HG03565 (cell line): ENCODE measurements at regions not wholly inside any gene's neighbourhood (a gene's known extent, or its start where the extent isn't known, plus 50 kb on each side); places are given as distances from the start of the nearest gene placed in this dataset.
"Not testable (repeated sequence)": the region's sequence is repeated elsewhere in the genome, so short reads cannot be mapped to it uniquely, and the experiment has no call there.

Source experiments
- ATAC-seq: cut with Tn5 transposase; IDR thresholded peaks from one replicate; pipeline ENCODE4 v1.9.1; 2021; ENCODE audit warnings: mild to moderate bottlenecking, moderate library complexity; ENCODE audit not compliant: unreplicated experiment

DNA sequence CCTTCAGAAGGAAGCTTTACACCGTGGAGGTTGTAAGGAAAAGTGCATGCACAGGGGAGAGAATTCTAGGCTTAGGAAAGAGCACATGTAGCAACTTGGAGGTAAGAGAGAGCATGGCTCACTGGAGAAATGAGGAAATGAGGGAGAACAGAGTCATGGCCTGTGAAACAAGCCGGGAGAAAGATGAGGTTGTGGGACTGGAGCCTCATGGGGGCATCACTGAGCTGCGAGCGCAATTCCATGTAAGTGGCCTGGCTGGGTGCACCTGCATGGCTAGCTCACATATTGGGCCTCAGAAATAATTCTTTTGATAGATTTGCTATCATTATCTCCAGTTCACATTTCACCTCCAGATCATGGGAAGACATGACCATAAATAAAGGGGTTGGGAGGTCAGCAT is 785.5 kb upstream of the RAB6C start:
- ATAC-seq: no peak

DNA sequence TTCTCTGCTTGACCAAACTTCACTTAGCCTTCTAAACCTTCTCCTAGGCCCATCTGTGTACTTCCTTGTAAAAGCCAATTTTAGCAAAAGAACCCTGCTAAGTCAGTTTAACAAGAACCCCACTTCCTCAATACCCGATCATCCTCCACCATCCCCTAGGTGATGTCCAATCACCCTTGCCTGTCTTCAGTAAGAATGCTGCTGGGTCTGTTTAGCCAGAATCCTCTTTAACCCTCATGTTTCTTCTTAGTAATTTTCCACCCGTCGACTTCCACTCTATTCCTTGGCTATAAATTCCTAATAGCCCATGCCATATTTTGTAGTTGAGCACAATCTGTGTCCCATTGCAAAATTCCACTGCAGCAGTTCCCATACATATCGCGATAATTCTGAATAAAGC is 780.0 kb upstream of the RAB6C start:
- no peak for ATAC-seq

DNA sequence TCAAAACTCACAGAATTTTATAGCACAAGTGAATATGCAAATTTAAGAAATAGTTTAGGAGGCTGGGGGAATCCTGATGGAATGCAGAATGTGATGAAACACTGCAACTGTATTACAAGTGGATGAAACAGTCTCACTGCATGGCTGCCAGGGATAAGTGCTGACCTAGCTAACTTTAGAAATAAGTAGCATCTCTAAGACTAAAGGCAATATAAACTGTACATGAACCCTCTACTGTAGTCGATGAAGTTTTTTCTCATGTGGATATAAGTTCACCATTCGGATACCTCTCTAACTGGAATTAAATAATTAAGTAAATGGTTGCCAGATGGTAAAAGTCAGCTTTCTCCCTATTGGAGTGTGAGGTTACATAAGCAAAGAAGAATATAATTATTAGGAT is 777.8 kb upstream of the RAB6C start:
- ATAC-seq: no peak

DNA sequence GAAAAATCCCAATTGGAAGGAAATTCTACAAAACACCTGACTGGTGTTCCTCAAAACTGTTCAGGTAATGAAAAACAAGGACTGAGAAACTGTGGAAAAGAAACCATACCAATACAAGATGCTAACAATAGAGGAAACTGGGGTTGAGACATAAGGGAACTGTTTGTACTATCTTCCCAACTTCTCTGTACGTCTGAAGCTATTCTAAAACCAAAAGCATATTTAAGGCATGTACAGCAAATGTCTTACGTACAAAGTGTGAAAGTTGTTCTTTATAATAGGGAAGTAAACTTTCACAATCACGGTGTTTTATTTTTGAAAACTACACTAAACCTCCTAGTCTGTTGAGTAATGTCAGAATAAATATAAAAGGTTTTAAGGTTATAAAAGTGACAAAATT is 776.1 kb upstream of the RAB6C start:
- no peak for ATAC-seq

DNA sequence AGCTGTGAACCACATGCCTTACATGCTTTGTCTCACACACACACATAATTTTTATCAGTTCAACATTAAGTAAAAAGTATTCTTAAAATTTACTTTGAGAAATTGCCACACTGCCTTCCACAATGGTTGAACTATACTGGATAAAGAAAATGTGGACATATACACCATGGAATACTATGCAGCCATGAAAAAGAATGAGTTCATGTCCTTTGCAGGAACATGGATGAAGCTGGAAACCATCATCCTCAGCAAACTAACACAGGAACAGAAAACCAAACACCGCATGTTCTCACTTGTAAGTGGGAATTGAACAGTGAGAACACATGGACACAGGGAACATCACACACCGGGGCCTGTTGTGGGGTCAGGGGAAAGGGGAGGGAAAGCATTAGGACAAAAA is 774.9 kb upstream of the RAB6C start:
- ATAC-seq: not testable (repeated sequence)

DNA sequence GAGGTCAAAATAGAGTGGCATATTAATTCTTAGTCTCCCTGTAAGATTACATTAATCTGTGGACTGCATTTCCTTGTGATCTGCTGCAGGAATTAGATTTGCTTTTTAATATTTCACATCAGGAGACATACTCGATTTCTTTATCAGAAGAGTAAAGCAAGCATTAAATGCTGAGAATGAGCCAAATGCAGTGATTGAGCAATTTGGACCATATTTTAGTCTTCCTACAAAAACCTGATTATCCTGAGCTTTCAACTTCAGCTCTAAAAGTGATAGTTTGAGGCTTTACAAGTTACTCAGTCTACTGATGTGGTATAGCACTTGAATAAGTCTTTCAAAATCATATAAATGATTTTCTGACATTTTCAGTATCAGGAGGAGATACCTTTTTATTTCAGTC is 774.3 kb upstream of the RAB6C start:
- no peak for ATAC-seq

DNA sequence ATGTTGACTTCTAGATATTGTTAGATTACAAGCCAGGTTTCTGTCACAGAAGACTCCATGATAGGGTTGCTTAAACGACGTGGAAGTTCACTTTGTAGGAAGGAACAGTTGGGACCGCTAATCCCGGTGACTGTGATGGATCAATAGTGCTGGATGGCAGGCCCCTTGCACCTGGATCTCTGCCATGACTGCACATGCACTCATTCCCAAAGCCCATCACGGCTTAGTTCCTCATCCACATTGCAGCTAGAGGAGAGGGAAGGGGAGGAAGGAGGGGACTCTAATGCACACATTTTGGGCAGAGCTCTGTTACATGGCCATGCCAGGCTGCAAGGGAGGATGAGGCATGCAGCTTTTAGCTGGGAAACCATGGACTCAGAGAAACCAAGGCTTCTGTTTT is 773.7 kb upstream of the RAB6C start:
- ATAC-seq: no peak

DNA sequence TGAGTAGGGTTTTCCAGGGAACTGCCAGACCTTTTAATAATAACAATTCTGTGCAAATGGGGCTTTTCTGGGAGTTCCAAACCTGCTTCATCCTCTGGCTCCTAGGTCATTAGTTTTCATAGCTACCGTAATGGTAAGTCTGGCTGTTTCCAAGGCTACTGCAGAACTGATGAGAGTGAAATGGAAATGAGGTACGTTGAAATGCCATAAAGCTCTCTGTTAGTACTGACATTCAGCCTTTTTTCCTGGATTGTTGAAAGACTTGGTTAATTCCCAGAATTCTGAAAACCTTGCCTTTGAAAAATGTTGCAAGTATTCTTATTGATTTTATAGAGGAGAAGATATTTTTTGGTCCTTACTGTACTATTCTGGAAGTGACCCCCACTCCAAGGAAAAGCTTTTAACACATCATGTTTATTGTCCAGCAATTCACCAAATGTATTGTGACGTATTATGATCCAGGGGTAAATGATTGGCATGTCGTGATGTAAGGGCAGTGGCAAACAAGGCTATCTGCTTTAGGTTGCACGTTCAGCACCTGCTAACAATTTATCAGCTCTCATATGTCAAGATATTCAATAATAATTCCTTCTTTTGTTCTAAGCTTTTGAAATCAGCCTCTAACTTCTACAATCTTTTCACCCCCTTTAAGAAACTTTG is 767.0 kb upstream of the RAB6C start:
- ATAC-seq: no peak

DNA sequence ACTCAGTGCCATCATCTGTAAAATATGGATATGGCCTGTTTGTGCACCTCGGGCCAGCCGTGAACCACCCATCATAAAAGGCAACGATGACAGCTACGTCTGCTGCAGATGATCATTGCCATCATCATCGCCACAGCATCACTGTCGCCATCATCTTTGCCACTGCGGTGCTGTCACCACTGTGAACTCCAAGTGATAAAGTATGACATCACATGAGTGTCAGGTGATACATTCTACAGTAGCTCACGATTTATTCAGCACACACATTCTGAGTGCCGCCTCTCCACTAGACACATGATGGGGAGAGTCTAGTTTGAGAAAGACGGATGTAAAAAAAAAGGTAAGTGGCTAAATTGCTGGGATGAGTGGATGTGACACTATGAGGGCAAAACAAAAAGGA is 755.4 kb upstream of the RAB6C start:
- no peak for ATAC-seq

DNA sequence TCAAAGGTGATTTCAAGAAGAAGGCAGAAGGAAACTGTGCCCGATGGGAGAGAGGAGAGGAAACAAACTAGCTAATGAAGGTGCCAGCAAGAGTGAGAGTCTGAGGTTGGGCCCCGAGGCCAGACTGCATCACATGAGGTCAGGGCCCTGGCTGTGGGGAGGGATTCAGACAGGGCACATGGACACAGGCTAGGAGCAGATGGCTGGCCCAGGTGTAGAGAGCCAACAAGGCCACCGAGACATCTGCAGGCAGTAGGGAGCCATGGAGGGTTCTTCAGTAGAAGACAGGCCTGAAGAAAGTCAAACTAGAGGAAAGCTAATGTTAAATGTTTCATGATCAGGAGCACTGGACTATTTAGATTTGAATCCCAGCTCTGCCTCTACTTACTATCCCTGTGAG is 755.0 kb upstream of the RAB6C start:
- no peak for ATAC-seq

DNA sequence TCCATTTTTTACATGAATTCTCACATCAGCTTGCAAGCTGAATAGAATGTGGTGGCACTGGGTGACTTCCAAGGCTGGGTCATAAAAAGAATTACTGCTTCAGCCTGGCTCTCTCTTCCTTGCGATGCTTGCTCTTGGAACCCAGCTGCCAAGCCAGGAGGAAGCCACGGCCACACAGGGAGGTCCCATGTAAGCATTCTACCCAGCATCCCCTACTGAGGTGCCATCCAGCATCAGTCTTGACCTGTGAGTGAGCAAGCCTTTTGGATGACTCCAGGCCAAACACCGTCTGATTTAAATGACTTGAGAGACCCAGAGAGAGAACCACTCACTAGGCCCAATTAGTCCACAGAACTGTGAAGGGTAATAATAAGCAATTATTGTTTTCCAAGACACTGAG is 750.3 kb upstream of the RAB6C start:
- ATAC-seq: no peak

DNA sequence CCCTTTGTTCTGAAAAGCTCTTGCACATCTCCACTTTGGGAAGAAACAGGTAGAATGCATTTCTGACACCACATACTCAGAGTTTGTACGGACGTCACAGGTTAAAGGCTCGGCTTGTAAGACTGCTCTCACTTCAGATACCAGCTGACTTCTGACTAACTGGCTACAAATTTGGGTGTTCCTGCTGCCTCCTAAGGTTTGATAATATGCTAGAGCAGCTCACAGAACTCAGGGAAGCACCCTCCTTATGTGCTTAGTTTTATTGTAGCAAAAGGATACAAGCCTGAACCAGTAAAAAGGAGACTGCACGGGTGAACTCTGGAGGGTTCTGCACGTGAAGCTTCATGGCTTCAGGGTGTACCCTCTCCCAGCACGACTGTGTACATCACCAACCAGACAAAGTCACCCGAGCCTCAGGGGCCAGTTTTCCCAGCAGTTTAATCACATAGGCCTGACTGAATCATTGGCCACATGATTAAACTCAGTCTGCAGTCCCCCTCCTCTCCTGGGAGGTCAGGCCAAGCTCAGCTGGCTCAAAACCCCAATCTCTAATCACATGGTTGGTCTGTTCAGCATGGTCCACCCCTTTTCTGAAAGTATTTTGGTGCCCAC is 749.5 kb upstream of the RAB6C start:
- ATAC-seq: no peak

DNA sequence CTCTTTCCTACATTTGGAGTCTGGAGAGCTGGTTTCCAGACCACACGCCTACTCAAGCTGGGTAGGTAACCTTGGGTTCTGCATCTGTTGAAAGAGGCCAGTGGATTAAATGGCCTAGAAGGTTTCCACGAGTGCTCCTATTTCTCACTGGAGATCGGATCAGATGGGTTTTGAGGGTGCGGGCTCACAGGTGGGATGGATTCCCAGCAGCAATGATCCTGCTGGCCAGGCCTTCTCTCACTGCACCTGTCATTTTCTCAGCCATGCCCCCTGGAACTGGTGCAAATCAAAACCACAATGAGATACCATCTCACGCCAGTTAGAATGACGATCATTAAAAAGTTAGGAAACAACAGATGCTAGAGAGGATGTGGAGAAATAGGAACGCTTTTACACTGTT is 747.5 kb upstream of the RAB6C start:
- ATAC-seq: no peak

DNA sequence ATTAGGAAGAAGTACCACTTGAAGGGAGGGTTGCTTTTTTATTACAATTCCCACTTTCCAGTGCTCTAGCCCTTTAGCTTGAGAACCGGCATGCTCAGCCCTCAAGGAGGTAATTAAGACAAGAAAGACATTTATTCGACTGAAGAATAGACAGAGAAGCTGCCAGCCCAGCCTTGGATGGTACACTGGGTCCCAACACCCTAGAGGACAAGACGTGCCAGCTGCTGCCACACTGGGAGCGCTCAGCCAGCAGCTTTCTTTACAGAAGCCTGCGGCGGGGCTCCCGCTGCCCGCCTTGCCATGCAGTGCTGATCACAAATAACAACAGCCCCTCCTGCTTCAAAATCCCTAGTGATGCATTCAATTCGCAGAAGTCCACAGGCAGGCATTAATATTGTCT is 746.3 kb upstream of the RAB6C start:
- ATAC-seq: no peak

DNA sequence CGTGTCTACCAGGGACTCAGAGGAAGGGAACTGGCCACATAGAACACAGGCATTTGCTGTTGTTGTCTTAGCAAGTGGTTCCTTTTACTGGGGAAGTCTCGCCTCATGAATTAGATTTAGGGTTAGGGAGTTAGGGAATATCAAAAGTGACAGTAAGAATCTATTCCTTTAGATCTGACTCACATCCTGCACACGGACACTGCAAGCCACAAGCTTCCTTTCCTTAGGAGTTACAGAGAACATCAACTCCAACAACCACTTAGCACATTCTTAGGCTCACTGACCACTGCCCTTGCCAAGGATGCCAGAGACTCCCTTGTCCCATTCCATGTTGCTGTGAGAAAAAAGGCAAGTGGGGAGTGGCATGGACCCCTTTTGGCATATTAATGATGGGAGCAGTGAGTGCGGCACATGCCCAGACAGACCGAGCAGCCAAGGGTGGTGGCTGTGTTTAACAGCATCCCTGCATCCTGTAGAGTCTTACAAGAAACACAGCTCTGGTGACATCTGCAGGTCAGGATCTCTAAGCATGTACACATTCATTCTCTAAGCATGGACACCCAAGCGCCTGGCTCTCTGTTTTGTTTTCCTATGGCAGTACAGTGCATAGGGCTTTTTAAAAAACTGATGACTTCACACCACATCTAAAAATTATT is 745.6 kb upstream of the RAB6C start:
- ATAC-seq: no peak

DNA sequence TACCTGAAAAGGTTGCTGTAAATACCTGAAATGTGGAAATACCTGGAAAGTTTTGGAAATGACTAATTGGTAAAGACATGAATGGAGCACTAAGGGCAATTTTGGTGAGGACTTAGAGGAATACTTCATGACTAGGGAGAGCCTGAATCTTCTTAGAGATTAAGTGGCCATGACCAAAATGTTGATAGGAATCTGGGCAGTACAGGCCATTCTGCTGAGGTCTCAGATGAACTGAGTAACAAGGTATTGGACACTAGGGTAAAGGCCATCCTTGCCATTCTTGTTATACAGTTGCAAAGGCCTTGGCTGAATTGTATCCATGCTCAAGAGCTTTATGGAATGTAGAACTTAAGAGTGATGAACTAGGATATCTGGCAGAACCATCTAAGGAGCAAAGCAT is 742.9 kb upstream of the RAB6C start:
- no peak for ATAC-seq

DNA sequence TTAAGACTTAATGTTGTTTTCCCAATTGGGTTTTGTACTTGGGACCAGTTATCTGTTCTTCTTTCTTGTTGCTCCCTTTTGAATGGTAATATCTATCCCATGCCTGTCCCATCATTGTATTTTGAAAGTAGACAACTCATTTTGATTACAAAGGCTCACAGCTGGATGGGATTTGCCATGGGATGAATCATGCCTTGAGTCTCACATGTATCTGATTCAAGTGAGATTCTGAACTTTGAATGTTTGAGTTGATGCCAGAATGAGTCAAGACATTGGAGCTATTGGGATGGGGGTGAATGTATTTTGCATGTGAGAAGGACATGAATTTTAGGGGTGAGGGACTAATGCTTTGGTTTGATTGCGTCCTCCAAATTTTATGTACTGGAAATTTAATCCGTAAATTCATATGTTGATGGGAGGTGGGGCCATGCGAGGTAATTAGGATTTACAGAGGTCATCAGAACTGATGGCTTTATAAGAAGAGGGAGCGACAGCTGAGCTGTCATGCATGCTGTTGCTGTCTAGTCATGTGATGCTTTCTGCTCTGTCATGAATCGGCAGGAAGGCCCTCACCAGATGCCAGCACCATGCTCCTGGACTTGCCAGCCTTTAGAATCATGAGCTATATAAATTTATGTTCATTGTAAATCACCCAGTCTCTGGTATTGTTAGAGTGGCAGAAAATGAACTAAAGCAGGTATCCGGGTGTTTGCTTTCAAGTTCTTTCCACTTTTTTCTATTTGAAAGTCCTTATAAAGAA is 741.3 kb upstream of the RAB6C start:
- no peak for ATAC-seq

DNA sequence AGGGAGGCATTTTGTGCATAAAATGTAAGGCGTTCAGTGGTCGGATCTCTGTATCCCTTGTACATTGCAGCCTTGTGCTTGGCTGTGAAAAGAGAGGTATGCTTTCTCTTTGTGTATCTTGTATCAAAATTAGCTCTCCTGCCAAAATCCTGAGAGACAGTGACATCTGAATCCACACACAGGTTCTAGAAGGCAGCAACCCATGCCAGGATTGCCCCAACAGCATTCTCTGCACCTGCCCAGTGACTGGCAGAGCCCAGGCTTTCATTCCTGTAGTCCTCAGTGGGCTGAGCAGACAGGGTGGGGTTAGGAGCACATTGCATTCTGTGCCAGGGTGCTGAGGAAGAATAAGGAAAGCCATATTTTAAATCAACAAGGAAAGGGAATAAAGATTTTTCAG is 740.3 kb upstream of the RAB6C start:
- ATAC-seq: no peak

DNA sequence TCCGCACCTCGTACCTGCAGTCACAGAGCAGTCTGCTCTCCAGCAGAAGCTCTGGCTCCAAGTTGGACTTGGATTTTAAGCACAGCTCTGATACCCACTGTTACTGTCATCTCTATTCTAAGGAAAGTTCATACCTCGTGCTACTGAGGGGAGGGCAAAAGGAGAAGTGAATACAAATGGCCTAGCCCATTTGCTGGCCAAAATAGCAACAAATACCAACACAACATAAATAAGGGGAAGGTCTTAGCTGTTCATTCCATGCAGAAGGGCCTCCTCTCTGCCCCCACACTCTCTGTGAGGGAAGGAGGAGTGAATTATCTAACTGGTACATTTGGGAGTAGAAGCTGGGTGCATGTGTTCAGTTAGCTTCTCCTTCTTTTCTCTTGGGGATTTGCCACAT is 739.4 kb upstream of the RAB6C start:
- ATAC-seq: no peak

DNA sequence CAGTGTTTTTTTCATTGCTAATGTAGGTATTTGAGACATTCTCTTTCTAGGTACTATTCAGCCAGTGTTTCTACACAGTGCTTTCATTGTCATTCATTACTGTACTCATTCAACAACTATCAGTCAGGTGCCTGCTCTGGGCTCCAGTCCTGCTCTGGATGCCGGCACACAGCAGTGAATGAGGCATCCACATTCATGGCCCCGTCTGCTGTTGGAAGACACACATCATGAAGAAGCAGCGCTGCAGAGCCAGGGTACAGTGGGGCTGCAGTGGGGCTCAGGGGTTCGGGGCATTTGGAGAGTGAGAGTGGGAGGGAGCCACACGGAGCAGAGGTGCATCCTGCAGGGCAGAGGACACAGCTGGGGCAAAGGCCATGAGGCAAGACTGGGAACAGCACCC is 737.2 kb upstream of the RAB6C start:
- ATAC-seq: no peak

DNA sequence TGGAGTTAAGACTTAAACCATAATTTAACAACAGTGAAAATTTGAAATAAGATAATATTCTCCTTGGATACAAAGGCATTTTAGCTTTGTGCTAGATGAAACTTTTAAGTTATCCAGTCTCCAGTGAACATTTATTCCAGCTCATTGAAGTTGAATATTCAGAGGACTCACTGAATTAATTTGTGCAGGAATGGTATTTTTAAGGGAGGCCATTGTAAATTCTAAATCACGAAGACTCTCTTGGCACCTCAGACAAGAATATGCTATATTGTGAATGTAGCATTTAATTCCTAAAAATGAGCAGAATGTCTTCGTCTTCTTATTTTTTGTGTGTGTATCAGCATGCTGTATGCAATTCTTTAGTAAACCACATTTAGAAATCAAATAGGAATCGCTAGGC is 731.7 kb upstream of the RAB6C start:
- ATAC-seq: no peak

DNA sequence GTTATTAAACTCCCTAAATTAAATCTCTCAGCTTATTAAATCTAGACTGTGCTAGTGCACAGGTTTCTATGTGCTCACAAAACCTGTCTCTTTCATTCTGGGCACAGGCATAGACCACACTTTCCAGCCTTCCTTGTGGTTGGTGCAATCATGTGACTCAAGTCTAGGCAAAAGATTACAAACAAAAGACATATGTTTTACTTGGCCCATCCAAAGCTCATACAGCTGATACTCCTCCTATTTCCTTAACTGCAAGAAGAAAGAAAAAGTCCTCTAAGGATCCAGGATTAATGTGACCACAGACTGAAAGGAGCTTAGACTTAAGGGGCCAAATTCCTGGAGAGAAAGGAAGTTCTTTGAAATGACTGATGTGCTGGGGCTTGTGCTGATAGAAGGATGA is 731.3 kb upstream of the RAB6C start:
- no peak for ATAC-seq
